ENCODE measurements at regions not wholly inside any gene's neighbourhood (a gene's known extent, or its start where the extent isn't known, plus 50 kb on each side); places are given as distances from the start of the nearest gene placed in this dataset.
"Not testable (repeated sequence)": the region's sequence is repeated elsewhere in the genome, so short reads cannot be mapped to it uniquely, and the experiment has no call there.

DNA sequence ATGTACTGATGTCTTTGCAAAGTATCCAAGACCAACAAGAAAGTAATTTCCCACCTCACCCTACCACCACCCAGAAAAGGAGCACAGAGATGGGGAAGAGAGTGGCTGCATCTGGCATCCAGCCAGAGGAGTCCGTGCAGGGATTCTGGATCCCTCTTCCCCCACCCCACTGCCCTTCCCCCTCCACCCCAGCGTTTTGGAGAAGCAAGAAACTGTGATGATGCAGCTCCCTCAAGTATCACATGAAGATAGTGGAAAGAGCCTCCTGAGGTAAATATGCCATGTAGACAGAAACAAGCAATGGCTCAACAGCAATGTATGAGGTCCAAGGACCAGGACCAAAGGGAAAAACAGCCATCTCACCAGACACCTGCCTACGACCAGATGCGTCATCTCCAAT, 153.8 kb downstream of the DEPDC1B start:
- no peak for DNase-seq

DNA sequence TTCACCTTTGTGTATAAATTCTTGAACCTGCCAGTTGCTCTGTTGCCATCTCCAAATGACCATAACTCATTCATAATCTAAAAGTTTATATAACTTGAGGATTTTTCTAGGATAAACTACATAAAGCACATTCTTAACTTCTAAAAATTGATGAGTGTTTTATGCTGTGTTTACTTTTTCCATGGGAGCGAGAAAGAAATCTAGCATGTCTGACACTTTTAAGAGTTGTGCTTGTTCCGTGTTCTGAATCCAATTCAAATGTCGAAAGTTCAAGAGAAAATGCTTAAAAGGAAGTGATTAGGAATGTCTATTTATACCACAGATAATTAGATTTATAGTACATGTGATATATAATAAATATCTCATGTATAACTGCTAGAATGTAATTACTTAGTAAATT, 154.4 kb downstream of the DEPDC1B start:
- DNase-seq, result no peak

DNA sequence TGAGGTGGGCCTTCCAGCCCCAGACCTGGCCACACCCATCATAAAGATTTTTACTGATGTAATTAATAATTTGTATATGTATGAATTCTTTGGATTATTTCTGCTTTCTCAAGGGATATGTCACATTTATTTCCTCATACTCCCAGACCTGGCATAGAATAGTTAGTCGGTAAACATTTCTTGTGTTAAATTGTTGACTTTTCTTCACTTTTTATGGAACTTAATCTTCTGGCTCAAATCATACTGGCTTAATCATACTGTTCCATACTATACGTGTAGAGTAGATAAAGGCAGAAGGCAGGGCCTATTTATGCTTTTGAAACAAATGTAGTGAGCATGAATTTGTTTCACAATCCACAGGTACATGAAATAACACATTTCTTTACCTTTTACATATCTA, 155.8 kb downstream of the DEPDC1B start:
- no peak for DNase-seq

DNA sequence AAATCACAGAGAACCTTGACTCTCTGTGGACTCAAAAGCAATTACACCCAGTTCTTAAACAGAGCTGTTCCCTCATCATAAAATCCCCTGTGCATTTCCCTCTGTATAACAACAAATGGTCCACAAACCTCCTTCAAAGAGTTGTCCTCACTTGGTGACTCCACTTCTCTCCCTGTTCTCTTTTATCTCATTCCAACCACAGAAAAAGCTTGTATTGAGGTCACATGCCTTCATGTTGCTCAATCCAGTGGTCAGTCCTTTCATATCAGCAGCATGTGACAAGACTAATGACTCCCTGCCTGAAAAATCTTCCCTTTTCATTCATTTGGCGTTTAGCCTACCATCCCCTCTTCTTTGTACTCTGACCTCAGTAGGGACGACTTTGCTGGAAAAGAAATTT, 158.0 kb downstream of the DEPDC1B start:
- DNase-seq, result no peak

DNA sequence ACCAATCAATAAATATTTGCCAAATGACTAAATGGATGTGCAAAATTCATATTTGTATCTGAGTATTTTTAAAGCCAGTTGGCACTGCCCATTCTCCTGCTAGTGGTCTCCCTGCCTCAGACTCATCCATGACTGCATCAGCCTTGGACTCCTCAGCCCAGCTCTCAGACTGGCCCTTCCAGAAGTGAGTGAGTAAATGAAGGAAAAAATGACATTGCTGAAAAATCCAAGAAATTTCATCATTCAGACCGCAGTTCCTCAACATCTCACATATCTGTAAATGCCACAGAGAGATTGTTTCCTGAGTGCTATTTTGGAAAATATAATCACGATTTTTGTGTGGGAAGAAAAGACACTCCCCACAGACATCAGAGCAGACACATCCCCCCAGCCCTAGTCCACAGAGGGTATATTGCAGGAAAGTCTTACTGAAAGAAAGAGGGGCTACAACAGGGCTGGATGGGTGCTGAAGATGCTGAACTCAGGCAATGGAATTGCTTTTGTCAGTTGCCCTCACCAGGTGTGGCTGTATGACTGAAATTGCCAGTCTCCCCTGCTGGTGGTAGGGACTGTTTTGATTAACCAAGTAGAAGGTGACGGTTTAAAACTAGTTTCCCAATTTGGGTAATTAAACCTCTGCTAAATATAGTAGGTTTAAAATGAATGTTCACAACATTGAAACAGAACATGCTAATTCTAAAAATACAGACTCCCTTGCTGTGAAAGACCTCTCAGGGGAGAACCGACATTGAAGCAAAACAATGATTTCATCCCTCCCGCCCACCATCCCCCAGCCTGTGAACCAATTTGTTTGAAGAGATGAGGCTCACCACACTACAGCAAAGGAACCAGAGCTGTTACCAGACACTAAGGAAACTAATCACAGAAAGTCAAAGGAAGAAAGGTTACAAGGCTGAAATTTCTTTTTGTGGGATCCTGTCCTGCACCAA, 158.8 kb downstream of the DEPDC1B start:
- DNase-seq, result no peak

DNA sequence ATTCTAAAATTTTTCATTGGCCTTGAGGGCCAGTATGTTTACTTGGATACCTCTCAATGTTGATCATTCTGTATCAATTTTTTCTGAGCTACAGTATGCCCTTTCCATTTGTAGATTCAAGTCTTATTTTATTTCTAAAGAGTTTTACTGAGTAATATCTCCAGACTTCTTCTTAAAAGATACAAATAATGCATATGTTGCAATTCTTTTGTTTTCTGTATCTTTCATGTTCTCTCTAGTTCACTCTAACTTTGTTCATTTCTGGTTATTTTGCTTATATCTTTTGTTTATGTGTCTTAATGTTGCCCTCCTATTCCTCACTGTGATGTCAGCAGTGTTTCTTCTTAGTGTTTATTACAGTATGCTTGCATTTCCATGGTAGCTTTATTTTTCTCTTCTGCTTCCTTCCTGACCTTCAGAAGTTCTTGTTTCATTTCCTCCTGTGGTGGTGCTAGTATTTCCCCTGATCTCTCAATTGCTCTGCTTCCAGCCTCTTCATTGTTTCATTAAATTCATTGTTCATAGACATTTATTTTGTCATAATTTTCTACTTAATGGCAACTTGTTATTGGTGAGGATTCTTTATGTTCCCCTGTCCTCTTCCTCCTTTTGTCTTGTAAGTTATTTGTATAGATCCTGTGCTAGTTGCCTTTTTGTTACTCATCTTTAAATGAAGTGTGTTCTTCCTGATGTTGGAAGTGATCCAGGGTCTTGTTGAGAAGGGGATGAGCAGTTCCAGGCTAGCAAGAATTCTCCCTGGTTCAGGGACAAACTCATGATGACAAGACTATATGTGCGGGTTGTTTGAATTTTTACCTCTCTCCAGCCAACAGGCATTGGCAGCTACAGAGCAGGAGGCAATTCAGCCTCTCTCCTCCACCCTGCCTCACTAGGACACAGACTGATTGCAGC, 160.8 kb downstream of the DEPDC1B start:
- DNase-seq, result no peak

DNA sequence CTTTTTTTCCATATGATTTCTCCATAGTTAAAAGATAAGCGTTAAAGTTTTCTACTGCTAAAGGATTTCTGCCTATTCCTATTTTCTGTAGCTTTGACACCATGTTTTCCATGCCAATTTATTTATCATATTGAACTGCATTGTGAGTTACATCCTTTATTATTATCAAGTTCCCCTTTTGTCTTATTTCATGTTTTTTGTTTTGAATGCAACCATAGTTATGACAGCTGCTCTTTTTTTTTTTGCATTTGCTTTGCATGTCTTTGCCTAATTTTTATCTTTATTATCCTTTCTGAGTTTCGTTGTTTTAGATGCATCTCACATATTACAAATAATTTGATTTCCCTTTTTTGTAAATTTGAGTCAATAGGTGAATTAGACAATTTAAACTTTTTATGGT, 161.5 kb downstream of the DEPDC1B start:
- no peak for DNase-seq

DNA sequence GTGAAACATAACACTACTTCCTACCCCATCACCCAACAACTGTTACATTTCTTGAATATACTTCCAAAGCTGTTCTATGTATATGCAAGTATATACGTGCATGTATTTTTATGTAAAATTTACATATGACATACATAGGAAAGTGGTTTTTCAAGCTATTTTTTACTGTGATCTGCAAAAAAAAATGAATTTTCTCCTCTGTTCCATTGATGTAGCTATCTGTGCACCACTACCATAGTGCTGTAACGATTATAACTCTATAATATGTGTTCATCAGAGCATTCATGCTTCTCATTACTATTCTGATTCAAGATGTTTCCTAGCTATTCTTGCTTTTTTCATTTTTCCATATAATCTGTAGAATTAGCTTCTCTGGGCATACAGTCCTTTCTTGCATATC, 164.0 kb downstream of the DEPDC1B start:
- no peak for DNase-seq

DNA sequence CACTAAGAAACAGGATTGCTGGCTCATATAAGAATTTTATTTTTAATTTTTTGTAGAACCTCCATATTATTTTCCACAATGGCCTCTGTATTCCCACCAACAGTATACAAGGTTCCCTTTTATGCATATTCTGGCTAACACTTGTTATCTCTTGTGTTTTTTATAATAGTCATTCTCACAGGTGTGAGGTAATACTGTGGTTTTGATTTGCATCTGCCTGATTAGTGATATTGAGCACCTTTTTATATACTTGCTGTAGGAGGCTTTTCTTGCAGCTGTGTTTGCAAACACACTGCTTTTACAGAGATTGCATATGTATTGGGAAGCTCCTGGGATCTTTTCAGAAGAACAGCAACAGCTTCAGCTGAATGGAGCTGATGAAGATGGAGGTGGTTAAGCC, 164.8 kb downstream of the DEPDC1B start:
- no peak for DNase-seq

DNA sequence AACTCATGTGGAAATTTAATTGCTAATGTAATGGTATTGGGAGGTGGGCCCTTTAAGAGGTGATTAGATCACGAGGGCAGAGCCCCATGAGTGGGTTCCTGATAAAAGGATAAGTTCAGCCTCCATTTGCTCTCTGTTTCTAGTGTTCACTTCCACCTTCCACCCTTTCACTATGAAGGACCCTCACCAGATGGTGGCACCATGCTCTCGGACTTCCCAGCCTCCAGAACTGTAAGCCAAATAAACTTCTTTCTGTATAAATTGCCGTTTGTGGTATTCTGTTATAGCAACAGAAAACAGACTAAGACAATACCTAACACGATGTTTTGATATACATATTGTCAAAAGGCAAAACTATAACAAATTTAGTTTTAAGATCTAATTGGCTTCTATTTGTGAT, 166.2 kb downstream of the DEPDC1B start:
- no peak for DNase-seq

DNA sequence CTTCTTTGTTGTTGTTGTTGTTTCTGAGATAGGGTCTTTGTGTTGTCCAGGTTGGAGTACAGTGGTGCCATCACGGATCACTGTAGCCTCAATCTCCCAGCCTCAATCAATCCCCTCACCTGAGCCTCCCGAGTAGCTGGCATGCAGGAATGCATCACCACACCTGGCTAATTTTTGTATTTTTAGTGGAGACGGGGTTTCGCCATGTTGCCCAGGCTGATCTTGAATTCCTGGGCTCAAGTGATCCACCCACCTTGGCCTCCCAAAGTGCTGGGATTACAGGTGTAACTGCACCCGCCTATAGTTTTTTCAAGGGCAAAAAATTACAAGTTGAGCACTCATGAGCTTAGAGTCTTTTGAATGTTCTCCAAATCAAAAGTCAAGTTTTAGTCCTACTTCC, 167.2 kb downstream of the DEPDC1B start:
- not testable (repeated sequence) for DNase-seq

DNA sequence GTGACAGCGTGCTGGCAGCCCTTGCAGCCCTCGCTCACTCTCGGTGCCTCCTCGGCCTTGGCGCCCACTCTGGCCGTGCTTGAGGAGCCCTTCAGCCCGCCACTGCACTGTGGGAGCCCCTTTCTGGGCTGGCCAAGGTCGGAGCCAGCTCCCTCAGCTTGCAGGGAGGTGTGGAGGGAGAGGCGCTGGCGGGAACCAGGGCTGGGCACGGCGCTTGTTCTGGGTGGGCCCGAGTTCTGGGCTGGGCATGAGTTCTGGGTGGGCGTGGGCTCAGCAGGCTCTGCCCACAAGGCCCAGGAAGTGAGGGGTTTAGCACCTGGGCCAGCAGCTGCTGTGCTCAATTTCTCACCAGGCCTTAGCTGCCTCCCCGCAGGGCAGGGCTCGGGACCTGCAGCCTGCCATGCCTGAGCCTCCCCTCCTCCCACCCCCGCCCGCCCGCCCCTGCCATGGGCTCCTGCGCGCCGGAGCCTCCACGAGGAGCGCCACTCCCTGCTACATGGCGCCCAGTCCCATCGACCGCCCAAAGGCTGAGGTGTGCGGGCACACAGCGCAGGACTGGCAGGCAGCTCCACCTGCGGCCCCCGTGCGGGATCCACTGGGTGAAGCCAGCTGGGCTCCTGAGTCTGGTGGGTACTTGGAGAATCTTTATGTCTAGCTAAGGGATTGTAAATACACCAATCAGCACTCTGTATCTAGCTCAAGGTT, 169.7 kb downstream of the DEPDC1B start:
- DNase-seq, result not testable (repeated sequence)

DNA sequence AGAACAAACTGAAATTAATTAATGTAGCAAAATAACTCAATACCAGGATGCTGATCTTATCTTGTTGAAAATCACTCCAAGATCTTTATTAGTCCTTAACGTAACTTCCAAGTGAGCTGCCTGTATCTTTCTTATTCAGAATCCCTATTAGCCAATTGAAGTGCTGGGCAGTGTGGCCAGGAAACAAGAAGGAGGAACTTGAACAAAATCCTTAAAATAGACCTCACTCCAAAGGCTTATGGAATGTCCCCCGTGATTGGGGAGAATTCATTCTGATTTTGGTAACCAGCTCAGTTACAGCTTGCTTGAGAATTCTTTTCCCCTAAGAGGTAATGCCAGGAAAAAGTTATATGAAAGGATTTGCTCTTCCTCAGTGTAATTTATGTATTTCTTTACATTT, 171.0 kb downstream of the DEPDC1B start:
- DNase-seq, result no peak

DNA sequence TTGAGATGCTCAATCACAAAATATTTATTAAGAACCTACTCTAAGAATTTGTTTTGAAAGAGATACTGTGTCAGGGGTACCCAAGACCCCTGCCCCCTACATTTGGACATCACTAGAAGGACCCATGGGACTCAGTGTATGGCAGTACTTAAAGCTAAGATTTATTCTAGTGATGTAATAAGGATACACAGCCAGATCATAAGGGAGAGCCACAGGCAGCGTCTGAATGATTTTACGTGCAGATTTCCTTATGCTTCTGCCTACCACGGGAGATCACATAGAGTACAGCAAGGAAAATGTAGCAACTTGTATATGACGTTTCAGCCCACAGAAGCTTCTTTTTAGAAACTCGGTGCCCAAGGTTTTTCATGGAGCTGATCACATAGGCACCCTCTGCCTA, 172.9 kb downstream of the DEPDC1B start:
- DNase-seq, result no peak

DNA sequence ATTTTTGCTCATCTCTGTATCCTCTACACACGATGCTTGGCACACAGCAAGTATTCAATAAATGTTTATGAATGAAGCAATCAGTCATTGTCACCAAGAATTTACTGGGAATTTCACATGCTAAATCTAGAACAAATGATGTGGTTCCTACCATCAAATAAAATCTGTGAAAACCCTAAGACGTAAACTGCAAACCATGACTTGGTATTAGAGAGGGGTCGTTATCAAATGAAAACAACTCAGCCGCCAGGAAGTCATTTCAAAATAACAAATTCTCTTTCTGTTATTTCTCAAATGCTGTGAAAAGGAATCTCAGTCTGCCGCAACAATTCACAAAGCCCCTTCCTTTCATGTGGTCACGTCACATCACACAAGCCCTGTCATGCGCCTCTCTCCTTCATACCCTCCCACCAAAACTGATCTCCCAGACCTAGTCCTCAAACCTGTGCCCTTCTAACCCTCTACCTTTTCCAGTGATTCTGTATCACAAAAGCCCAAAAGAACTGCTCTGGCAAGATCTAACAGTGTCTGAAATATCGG, 173.6 kb downstream of the DEPDC1B start:
- DNase-seq, result no peak

DNA sequence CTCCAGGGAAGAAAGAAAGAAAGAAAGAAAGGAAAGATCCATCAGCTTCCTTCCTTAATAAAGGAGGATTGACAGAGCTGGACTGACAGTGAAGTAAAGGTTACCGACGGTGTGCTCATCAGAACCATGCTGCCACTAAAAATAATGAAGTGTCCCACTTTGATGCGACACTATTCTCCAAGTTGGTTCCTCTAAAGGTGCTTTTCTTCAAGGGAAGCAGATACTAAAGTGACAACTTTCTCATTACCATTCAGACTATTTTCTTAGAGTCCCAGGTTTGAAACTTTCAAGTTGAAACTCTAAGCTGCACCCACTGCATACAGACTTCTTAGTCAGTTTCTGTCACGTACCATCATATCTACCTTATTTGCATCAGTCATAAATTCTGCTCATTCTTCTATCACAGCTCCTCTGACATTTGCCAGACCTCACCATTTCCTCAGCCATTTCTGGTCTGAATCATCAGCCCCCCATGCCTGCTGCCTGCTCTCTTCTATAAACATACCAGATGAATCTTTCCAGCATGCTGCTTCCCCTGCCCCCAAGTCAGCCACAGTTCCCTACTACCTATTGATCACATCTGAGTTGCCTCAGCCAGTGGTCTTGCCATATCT, 177.6 kb downstream of the DEPDC1B start:
- no peak for DNase-seq

DNA sequence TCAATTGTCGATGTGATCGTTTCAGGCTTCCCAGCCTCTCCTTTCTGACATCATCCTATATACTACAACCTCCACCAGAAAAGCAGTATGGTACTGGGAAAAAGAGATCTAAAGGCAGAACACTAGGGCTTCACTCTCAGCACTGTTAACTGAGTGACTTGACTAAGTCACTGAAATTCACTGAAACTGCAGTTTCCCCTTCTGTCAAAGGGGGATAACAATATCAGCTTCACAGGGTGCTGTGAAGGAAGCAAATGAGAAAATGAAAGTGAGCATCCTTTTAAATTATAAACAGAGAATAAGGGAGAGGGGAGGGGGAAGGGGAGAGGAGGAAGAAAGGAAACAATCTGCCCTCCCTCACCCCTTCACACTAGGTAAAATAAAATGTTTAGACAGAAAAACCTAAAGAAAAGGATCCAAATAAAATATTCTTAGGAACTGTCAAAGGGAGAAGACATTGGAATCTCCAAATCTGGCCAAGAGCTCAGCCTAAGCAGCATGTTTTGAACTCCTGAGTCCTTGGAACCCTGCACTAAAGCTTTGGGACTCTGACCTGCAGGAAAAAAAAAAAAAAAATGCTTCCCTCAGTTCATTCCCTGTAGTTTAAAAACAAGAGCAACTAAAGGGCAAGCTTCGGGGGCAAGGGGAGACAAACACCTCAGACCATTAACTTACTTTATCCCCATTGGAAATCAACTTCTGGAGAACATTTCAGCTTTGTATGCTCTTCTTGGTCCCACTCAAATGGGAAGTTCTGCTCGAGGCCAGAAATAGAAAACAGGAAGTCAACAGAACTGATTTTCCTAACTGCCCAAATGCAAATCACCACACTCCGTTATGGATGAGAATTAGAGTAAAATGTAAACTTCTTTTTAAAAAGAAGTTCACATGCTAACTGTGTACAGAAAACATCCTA, 178.3 kb downstream of the DEPDC1B start:
- DNase-seq, result no peak

DNA sequence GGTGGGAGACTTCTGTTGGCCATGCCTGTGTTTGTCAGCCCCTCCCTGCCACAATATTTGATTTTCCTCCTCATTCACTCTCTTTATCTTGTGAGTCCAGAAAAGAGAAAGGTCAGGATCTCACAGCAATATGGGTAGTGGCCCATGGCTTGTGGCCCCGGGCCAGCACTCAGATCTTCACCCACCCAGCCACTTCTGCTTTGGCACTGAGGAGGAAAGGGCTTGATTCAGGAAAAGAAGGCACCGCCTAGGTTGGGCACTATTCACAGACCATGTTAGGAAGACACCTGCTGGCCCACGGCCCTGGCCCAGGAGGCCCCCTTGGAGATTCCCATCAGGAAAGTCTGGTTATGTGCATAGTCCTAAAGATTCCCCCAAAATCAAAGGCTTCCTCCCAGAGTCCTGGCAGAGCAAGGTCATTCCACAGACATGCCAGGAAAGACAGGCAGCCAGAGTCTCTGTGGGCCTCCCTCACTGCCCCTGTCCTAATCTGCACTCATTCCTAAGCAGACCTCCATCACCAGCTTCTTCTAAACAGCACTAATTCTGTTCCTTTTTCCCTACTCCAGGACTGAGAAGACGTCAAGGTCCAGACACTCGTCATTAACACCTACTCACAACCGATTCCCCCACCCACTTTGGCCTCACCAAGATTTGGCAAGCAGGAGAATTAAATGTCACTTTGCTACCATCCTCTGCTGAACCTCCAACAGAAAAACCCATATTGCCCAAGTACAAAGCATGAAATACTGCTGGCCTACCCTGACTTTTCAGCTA, 179.3 kb downstream of the DEPDC1B start:
- no peak for DNase-seq

DNA sequence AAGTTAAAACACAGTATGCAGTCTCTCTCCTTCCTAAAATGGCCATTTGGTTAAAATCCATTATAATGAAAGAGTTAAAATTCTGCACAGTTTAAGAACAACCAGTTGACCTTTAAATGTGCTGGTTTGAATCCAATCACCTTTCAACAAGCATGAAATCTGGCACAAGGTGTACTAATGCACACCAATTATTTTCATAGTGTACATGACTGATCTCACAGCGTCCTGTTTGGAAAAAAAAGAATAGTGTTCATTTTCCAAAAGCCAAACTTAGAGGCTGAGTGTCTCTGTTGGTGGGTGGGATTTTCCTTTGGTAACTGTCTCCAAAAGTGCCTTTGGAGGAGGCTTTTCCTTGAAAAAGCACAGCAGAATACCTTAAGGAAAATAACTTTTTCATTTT, 180.6 kb downstream of the DEPDC1B start:
- no peak for DNase-seq

DNA sequence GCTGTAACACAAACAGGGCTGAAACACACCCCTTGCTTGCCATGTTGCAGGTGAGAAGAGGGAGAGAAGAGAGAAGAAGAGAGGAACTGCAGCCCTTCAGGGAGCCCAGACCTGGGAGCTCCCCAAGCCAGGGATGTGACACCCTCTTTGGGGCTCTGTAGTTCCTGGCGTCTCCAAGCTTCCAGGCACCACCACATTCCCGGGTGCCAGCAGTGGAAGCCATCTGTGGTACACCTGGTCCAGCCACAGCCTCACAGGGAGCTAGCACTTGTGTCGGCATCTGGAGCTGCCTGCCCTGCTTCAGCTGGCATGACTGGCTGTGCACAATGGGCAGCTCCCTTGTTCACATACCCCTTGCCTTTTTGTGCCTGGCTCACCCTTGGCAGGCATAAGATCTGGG, 182.1 kb downstream of the DEPDC1B start:
- DNase-seq, result no peak

Data from right lung (tissue), 2 donors.